ENCODE measurements at regions not wholly inside any gene's neighbourhood (a gene's known extent, or its start where the extent isn't known, plus 50 kb on each side); places are given as distances from the start of the nearest gene placed in this dataset.

DNA sequence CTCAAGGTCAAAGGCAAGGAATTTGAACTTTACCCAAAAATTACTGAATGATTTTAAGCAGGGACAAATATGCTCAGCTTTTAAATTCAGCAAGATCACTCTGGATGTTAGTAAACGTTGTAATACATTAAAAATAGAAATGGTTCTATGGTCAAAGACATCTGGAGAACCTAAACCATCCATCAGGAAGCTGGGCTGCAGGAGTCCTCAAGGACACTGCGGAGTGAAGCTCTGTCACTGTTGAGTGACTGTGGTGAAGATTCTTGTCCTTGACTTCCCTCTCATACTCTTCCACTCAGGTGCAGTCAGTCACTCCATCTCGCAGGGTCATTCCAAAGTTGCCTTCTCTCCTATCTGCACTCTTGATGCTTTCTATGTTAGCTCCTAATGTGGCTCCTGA lies 450.7 kb downstream of the FOXO1 start:
- Histone ChIP-seq H2AK5ac (ENCODE audit: low read depth, low read length) (no peak overlapping the region), H2AFZ (ENCODE audit: low read length) (no peak overlapping the region), H4K91ac (ENCODE audit: low read depth, low read length, poor library complexity) (no peak overlapping the region), H3K27ac (replicated peaks; ENCODE audit: low read length) (no peak overlapping the region), H2BK15ac (ENCODE audit: low read length) (no peak overlapping the region), H4K8ac (ENCODE audit: low read depth, low read length) (no peak overlapping the region), H3K27me3 (ENCODE audit: control insufficient read depth in 3 of 3, insufficient read depth in 3 of 3, low read depth in 1 of 3, low read length in 3 of 3) (no peaks in the 10 kb centered on the region), H3K23ac (ENCODE audit: low read depth, low read length, poor library complexity) (no peak overlapping the region), H3K79me1 (ENCODE audit: low read depth, low read length) (no peaks in the 10 kb centered on the region), H3K4me1 (ENCODE audit: control insufficient read depth in 2 of 2, insufficient read depth in 1 of 2, low read depth in 1 of 2, low read length in 2 of 2) (no peaks in the 10 kb centered on the region), H3K4ac (ENCODE audit: low read length) (no peak overlapping the region), H3K9ac (ENCODE audit: low read depth, low read length, poor library complexity) (no peak overlapping the region), H2BK5ac (ENCODE audit: low read length) (no peak overlapping the region), H2BK12ac (ENCODE audit: low read length) (no peak overlapping the region), H3K9me3 (replicated peaks in 1 of 2; ENCODE audit: control insufficient read depth in 2 of 2, insufficient read depth in 1 of 2, low read depth in 1 of 2, low read length in 2 of 2) (peaks cover 0 to 9% of the 10 kb centered on the region in 2 donors), H3K4me2 (ENCODE audit: insufficient read depth, low read length, poor library complexity, severe bottlenecking) (no peak overlapping the region), H3K18ac (ENCODE audit: low read length) (no peak overlapping the region), H3K36me3 (replicated peaks in 1 of 2; ENCODE audit: control insufficient read depth in 2 of 2, insufficient read depth in 2 of 2, low read length in 2 of 2) (no peaks in the 10 kb centered on the region), H3K4me3 (ENCODE audit: low read length in 2 of 2) (no peak overlapping the region), H2BK120ac (ENCODE audit: low read depth, low read length) (no peak overlapping the region), H3K14ac (ENCODE audit: low read length) (no peak overlapping the region)
- no peak for DNase-seq (ENCODE audit: low spot score)
- WGBS, 2 donors (ENCODE audit: extremely low coverage in 2 of 2, insufficient read length in 2 of 2, insufficient replicate concordance in 1 of 2), result no CpG with 5 or more reads among the region's 3 CpGs

DNA sequence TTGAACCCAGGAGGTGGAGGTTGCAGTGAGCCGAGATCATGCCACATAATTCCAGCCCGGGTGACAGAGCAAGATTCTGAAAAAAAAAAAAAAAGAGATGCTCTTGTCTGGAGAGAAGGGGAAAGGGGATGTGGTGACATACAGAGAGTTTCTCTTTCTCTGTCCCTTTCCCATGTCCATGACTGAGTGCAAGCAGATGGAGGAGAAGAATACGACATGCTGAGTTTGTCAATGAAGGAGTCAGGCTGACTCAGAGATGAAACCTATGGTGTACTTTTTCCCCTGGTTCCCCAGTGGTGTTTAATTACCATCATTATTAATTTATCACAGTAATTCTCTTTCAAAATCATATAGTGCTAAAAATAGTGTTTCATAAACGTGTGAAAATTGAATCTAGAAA lies 448.8 kb downstream of the FOXO1 start:
- Histone ChIP-seq H3K18ac (ENCODE audit: low read length) (no peak overlapping the region), H3K4me2 (ENCODE audit: insufficient read depth, low read length, poor library complexity, severe bottlenecking) (no peak overlapping the region), H3K36me3 (replicated peaks in 1 of 2; ENCODE audit: control insufficient read depth in 2 of 2, insufficient read depth in 2 of 2, low read length in 2 of 2) (no peaks in the 10 kb centered on the region), H2BK120ac (ENCODE audit: low read depth, low read length) (no peak overlapping the region), H2AK5ac (ENCODE audit: low read depth, low read length) (no peak overlapping the region), H2BK15ac (ENCODE audit: low read length) (no peak overlapping the region), H3K4ac (ENCODE audit: low read length) (no peak overlapping the region), H3K79me1 (ENCODE audit: low read depth, low read length) (no peaks in the 10 kb centered on the region), H3K27me3 (ENCODE audit: control insufficient read depth in 3 of 3, insufficient read depth in 3 of 3, low read depth in 1 of 3, low read length in 3 of 3) (no peaks in the 10 kb centered on the region), H3K9ac (ENCODE audit: low read depth, low read length, poor library complexity) (no peak overlapping the region), H3K14ac (ENCODE audit: low read length) (no peak overlapping the region), H2AFZ (ENCODE audit: low read length) (no peak overlapping the region), H4K8ac (ENCODE audit: low read depth, low read length) (no peak overlapping the region), H2BK12ac (ENCODE audit: low read length) (no peak overlapping the region), H3K9me3 (replicated peaks in 1 of 2; ENCODE audit: control insufficient read depth in 2 of 2, insufficient read depth in 1 of 2, low read depth in 1 of 2, low read length in 2 of 2) (peaks cover 0 to 9% of the 10 kb centered on the region in 2 donors), H2BK5ac (ENCODE audit: low read length) (no peak overlapping the region), H3K4me1 (ENCODE audit: control insufficient read depth in 2 of 2, insufficient read depth in 1 of 2, low read depth in 1 of 2, low read length in 2 of 2) (peaks cover 2 to 10% of the 10 kb centered on the region in 2 donors), H3K23ac (ENCODE audit: low read depth, low read length, poor library complexity) (no peak overlapping the region), H3K4me3 (ENCODE audit: low read length in 2 of 2) (no peak overlapping the region), H3K27ac (replicated peaks; ENCODE audit: low read length) (no peak overlapping the region), H4K91ac (ENCODE audit: low read depth, low read length, poor library complexity) (no peak overlapping the region)
- no peak for DNase-seq (ENCODE audit: low spot score)
- WGBS, 2 donors (ENCODE audit: extremely low coverage in 2 of 2, insufficient read length in 2 of 2, insufficient replicate concordance in 1 of 2), result no CpG with 5 or more reads among the region's 4 CpGs

DNA sequence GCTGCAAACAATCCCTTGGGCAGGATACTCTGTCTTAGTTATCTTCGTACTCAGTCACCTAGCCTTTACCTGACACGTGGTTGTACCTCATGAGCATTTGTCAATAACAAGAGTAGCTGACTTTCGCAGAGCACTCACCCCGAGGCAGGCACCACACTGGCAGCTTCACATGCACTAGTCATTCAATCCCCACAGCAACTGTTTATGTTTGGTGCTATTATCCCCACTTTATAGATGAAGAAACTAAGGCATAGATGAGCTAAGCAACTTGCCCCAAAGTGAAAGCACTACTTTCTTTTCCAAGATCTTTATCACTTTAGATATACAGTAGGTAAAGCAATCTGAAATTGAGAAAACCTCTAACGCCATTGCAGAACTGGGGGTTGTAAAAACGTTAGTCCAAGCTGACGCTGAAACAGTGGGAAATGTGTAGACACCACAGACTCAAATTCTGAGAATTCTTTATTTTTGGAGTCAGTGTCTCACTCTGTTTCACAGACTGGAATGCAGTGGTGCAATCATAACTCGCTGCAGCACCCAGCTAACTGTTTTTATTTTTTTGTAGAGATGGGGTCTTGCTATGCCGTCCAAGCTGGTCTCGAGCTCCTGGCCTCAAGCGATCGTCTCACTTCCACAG lies 446.0 kb downstream of the FOXO1 start:
- no CpG with 5 or more reads among the region's 12 CpGs for WGBS, 2 donors (ENCODE audit: extremely low coverage in 2 of 2, insufficient read length in 2 of 2, insufficient replicate concordance in 1 of 2)
- Histone ChIP-seq H3K4me1 (ENCODE audit: control insufficient read depth in 2 of 2, insufficient read depth in 1 of 2, low read depth in 1 of 2, low read length in 2 of 2) (peaks cover 2 to 10% of the 10 kb centered on the region in 2 donors), H3K36me3 (replicated peaks in 1 of 2; ENCODE audit: control insufficient read depth in 2 of 2, insufficient read depth in 2 of 2, low read length in 2 of 2) (no peaks in the 10 kb centered on the region), H2BK120ac (ENCODE audit: low read depth, low read length) (no peak overlapping the region), H3K4me2 (ENCODE audit: insufficient read depth, low read length, poor library complexity, severe bottlenecking) (no peak overlapping the region), H2BK15ac (ENCODE audit: low read length) (no peak overlapping the region), H4K91ac (ENCODE audit: low read depth, low read length, poor library complexity) (no peak overlapping the region), H3K27ac (replicated peaks; ENCODE audit: low read length) (no peak overlapping the region), H4K8ac (ENCODE audit: low read depth, low read length) (no peak overlapping the region), H2BK12ac (ENCODE audit: low read length) (no peak overlapping the region), H3K9me3 (replicated peaks in 1 of 2; ENCODE audit: control insufficient read depth in 2 of 2, insufficient read depth in 1 of 2, low read depth in 1 of 2, low read length in 2 of 2) (peaks cover 0 to 9% of the 10 kb centered on the region in 2 donors), H2AFZ (ENCODE audit: low read length) (no peak overlapping the region), H2AK5ac (ENCODE audit: low read depth, low read length) (no peak overlapping the region), H3K9ac (ENCODE audit: low read depth, low read length, poor library complexity) (no peak overlapping the region), H3K18ac (ENCODE audit: low read length) (no peak overlapping the region), H3K4me3 (ENCODE audit: low read length in 2 of 2) (no peak overlapping the region), H3K4ac (ENCODE audit: low read length) (no peak overlapping the region), H3K23ac (ENCODE audit: low read depth, low read length, poor library complexity) (no peak overlapping the region), H3K14ac (ENCODE audit: low read length) (no peak overlapping the region), H2BK5ac (ENCODE audit: low read length) (no peak overlapping the region), H3K79me1 (ENCODE audit: low read depth, low read length) (no peaks in the 10 kb centered on the region), H3K27me3 (ENCODE audit: control insufficient read depth in 3 of 3, insufficient read depth in 3 of 3, low read depth in 1 of 3, low read length in 3 of 3) (no peaks in the 10 kb centered on the region)
- no peak for DNase-seq (ENCODE audit: low spot score)

DNA sequence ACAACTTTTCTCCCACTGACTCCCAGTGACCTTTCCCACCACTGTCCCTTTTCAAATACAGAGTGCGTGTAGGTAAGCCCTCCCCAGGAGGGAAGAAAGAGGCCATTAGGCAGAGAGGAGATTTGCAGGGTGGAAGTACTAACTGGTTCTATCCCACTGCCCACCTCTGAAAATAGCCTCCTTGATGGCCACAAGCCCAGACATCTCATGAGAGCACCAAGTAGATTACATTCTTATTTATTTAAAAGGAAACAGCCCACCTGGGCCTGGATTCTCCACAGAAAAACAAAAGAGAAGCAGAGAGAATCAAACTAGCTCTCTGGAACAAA lies 445.3 kb downstream of the FOXO1 start:
- Histone ChIP-seq H2BK12ac (ENCODE audit: low read length) (no peak overlapping the region), H2AK5ac (ENCODE audit: low read depth, low read length) (no peak overlapping the region), H4K8ac (ENCODE audit: low read depth, low read length) (no peak overlapping the region), H2AFZ (ENCODE audit: low read length) (peak overlapping the region; percentile 57), H3K23ac (ENCODE audit: low read depth, low read length, poor library complexity) (no peak overlapping the region), H3K36me3 (replicated peaks in 1 of 2; ENCODE audit: control insufficient read depth in 2 of 2, insufficient read depth in 2 of 2, low read length in 2 of 2) (no peaks in the 10 kb centered on the region), H3K4me1 (ENCODE audit: control insufficient read depth in 2 of 2, insufficient read depth in 1 of 2, low read depth in 1 of 2, low read length in 2 of 2) (peaks cover 2 to 10% of the 10 kb centered on the region in 2 donors), H2BK5ac (ENCODE audit: low read length) (no peak overlapping the region), H3K9ac (ENCODE audit: low read depth, low read length, poor library complexity) (no peak overlapping the region), H3K18ac (ENCODE audit: low read length) (no peak overlapping the region), H3K14ac (ENCODE audit: low read length) (no peak overlapping the region), H2BK120ac (ENCODE audit: low read depth, low read length) (no peak overlapping the region), H3K4ac (ENCODE audit: low read length) (no peak overlapping the region), H2BK15ac (ENCODE audit: low read length) (no peak overlapping the region), H3K9me3 (replicated peaks in 1 of 2; ENCODE audit: control insufficient read depth in 2 of 2, insufficient read depth in 1 of 2, low read depth in 1 of 2, low read length in 2 of 2) (peaks cover 0 to 5% of the 10 kb centered on the region in 2 donors), H3K79me1 (ENCODE audit: low read depth, low read length) (no peaks in the 10 kb centered on the region), H3K27ac (replicated peaks; ENCODE audit: low read length) (no peak overlapping the region), H3K4me3 (ENCODE audit: low read length in 2 of 2) (no peak overlapping the region), H3K4me2 (ENCODE audit: insufficient read depth, low read length, poor library complexity, severe bottlenecking) (no peak overlapping the region), H4K91ac (ENCODE audit: low read depth, low read length, poor library complexity) (no peak overlapping the region), H3K27me3 (ENCODE audit: control insufficient read depth in 3 of 3, insufficient read depth in 3 of 3, low read depth in 1 of 3, low read length in 3 of 3) (no peaks in the 10 kb centered on the region)
- no CpG with 5 or more reads among the region's 1 CpG for WGBS, 2 donors (ENCODE audit: extremely low coverage in 2 of 2, insufficient read length in 2 of 2, insufficient replicate concordance in 1 of 2)
- no peak for DNase-seq (ENCODE audit: low spot score)

Data from neuronal stem cell (in vitro differentiated cells).